Left ventricle myocardium inferior (tissue), 1 donor: ENCODE measurements at regions not wholly inside any gene's neighbourhood (a gene's known extent, or its start where the extent isn't known, plus 50 kb on each side); places are given as distances from the start of the nearest gene placed in this dataset.
A peak's percentile ranks its signal among the peaks of the same experiment; 100 is the strongest.

Source experiments
- DNase-seq: peaks from one replicate; pipeline ENCODE4 v3.0.0-alpha.2; 2020
- H3K27ac ChIP-seq: fragments of 200-600 bp; replicated peaks from 2 replicates; pipeline ENCODE4 v1.8.0; 2021
- H3K27me3 ChIP-seq: fragments of 200-600 bp; 2 replicates; pipeline ENCODE4 v1.8.0; 2021; ENCODE audit warnings: low read depth
- H3K36me3 ChIP-seq: fragments of 200-600 bp; 2 replicates; pipeline ENCODE4 v1.8.0; 2021
- H3K4me1 ChIP-seq: fragments of 200-600 bp; 2 replicates; pipeline ENCODE4 v1.8.0; 2021
- H3K4me3 ChIP-seq: fragments of 200-600 bp; 2 replicates; pipeline ENCODE4 v1.8.0; 2021; ENCODE audit warnings: mild to moderate bottlenecking, moderate library complexity
- H3K9me3 ChIP-seq: fragments of 200-600 bp; replicated peaks from 2 replicates; pipeline ENCODE4 v1.8.0; 2021
- CTCF ChIP-seq: fragments of 200-600 bp; IDR thresholded peaks from 2 replicates; pipeline ENCODE4 v1.8.0; 2021; ENCODE audit warnings: antibody characterized with exemption, mild to moderate bottlenecking, borderline replicate concordance
- intact Hi-C: fragments of 100-400 bp; cut with micrococcal nuclease; formaldehyde crosslinking; loops from one replicate; pipeline ENCODE4 v1.11.0; 2022
- donor health status: DM: no; HTN: yes; CAD: no; lungs with severe emphysema.

- H3K9me3 ChIP-seq, result no peaks in the 10 kb centered on the region
- no peak for TF ChIP-seq CTCF
- H3K4me3 ChIP-seq, result no peak overlapping the region
- no peak for DNase-seq
- H3K36me3 ChIP-seq, result no peaks in the 10 kb centered on the region
- H3K27ac ChIP-seq, result no peak overlapping the region
- intact Hi-C loops, result no loop called here
- H3K4me1 ChIP-seq, result peaks cover 13% of the 10 kb centered on the region
- H3K27me3 ChIP-seq, result no peaks in the 10 kb centered on the region
Observed at GRCh38 chr19:33872445-33873320, 76.0 kb downstream of the KCTD15 start.

- Histone ChIP-seq H3K9me3 (no peaks in the 10 kb centered on the region), H3K4me1 (peaks cover 13% of the 10 kb centered on the region), H3K36me3 (no peaks in the 10 kb centered on the region), H3K4me3 (no peak overlapping the region), H3K27me3 (no peaks in the 10 kb centered on the region), H3K27ac (no peak overlapping the region)
- intact Hi-C loops, result no loop called here
- TF ChIP-seq CTCF, result no peak
- no peak for DNase-seq
Observed at GRCh38 chr19:33875071-33875470, 78.4 kb downstream of the KCTD15 start.

- Histone ChIP-seq H3K27ac (no peak overlapping the region), H3K4me3 (no peak overlapping the region), H3K4me1 (peaks cover 18% of the 10 kb centered on the region), H3K36me3 (no peaks in the 10 kb centered on the region), H3K9me3 (no peaks in the 10 kb centered on the region), H3K27me3 (no peaks in the 10 kb centered on the region)
- no peak for DNase-seq
- TF ChIP-seq CTCF, result no peak
- intact Hi-C loops, result no loop called here
Observed at GRCh38 chr19:33876192-33876591, 79.5 kb downstream of the KCTD15 start.

- Histone ChIP-seq H3K27me3 (no peaks in the 10 kb centered on the region), H3K36me3 (no peaks in the 10 kb centered on the region), H3K27ac (no peak overlapping the region), H3K4me3 (no peak overlapping the region), H3K4me1 (peaks cover 20% of the 10 kb centered on the region), H3K9me3 (no peaks in the 10 kb centered on the region)
- intact Hi-C loops, result no loop called here
- TF ChIP-seq CTCF, result no peak
- DNase-seq, result no peak
Observed at GRCh38 chr19:33878030-33878544, 81.4 kb downstream of the KCTD15 start.

GRCh38 chr19:33878910-33879810, 82.5 kb downstream of the KCTD15 start:
- no peak for TF ChIP-seq CTCF

More at GRCh38 chr19:33878910-33879810, 82.5 kb downstream of the KCTD15 start:
- Histone ChIP-seq H3K4me1 (peaks cover 31% of the 10 kb centered on the region), H3K36me3 (no peaks in the 10 kb centered on the region), H3K27me3 (no peaks in the 10 kb centered on the region), H3K4me3 (no peak overlapping the region), H3K27ac (peak overlapping the region; percentile 73), H3K9me3 (no peaks in the 10 kb centered on the region)
- intact Hi-C loops, result no loop called here
- DNase-seq, result no peak
